ENCODE measurements at regions not wholly inside any gene's neighbourhood (a gene's known extent, or its start where the extent isn't known, plus 50 kb on each side); places are given as distances from the start of the nearest gene placed in this dataset.
A peak's percentile ranks its signal among the peaks of the same experiment; 100 is the strongest.

DNA sequence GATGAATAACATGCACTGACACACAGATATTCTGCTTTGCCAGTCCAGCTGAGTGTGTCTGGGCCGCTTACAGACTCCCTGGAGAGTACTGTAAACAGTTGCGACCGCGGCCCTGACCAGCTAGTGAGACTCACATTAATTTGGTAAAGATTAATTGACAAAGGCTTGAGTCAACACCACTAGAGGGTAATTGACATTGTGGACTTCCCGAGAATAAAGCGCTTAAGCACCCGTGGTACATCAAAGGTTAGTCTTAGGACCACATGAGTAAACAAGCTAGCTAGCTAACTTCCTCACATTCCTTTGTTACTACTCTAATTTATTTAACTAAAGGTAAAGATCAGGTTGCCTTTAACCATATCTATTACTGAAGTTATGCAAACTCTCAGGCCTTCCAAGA is 624.4 kb upstream of the ARGLU1 start:
- Histone ChIP-seq H3K9me3 (ENCODE audit: control insufficient read depth, low read length) (peaks cover 3% of the 10 kb centered on the region), H3K27me3 (ENCODE audit: control insufficient read depth in 1 of 2, insufficient read depth in 1 of 2, low read length in 2 of 2) (no peaks in the 10 kb centered on the region), H4K8ac (ENCODE audit: low read length) (no peak overlapping the region), H3K79me1 (replicated peaks; ENCODE audit: low read length, poor library complexity, severe bottlenecking) (peaks cover 17% of the 10 kb centered on the region), H3K4me2 (ENCODE audit: low read length, poor library complexity, severe bottlenecking) (peak overlapping the region; percentile 61), H3K36me3 (ENCODE audit: control insufficient read depth in 1 of 2, insufficient read depth in 2 of 2, low read depth in 1 of 2, low read length in 2 of 2) (no peaks in the 10 kb centered on the region), H3K4ac (ENCODE audit: low read depth in 1 of 2, low read length in 2 of 2) (no peak overlapping the region), H3K23ac (ENCODE audit: low read length in 2 of 2) (no peak overlapping the region), H3K9ac (ENCODE audit: low read length) (no peak overlapping the region), H2AK5ac (ENCODE audit: low read length, severe bottlenecking) (no peak overlapping the region), H3K4me1 (ENCODE audit: control insufficient read depth, insufficient read depth, low read depth, low read length) (peaks cover 2% of the 10 kb centered on the region), H2AFZ (ENCODE audit: low read depth, low read length) (no peak overlapping the region), H2BK5ac (ENCODE audit: low read depth, low read length, poor library complexity, severe bottlenecking) (peak overlapping the region; percentile 62), H2BK12ac (ENCODE audit: low read length in 2 of 2) (no peak overlapping the region), H3K27ac (ENCODE audit: low read length, poor library complexity, severe bottlenecking) (peak overlapping the region; percentile 79), H2BK15ac (ENCODE audit: low read depth, poor library complexity, severe bottlenecking) (no peak overlapping the region), H3K18ac (ENCODE audit: low read depth in 1 of 2, low read length in 2 of 2) (no peak overlapping the region), H2BK120ac (ENCODE audit: low read depth, low read length) (no peak overlapping the region), H4K91ac (ENCODE audit: low read length) (no peak overlapping the region), H3K14ac (ENCODE audit: low read length in 2 of 2) (no peak overlapping the region), H3K4me3 (ENCODE audit: insufficient read depth in 1 of 2, low read depth in 1 of 2, low read length in 2 of 2) (no peak overlapping the region)
- DNase-seq: peak; percentile 67
- 22% methylated on average over 7 of the region's 7 CpGs for WGBS

- H3K27ac ChIP-seq (ENCODE audit: low read length, poor library complexity, severe bottlenecking): no peak overlapping the region
- H3K27me3 ChIP-seq (ENCODE audit: control insufficient read depth in 1 of 2, insufficient read depth in 1 of 2, low read length in 2 of 2): no peaks in the 10 kb centered on the region
- no peak overlapping the region for H4K91ac ChIP-seq (ENCODE audit: low read length)
- no peak overlapping the region for H2BK12ac ChIP-seq (ENCODE audit: low read length in 2 of 2)
- no peak overlapping the region for H4K8ac ChIP-seq (ENCODE audit: low read length)
- no peak overlapping the region for H3K4me3 ChIP-seq (ENCODE audit: insufficient read depth in 1 of 2, low read depth in 1 of 2, low read length in 2 of 2)
- no peak overlapping the region for H2AK5ac ChIP-seq (ENCODE audit: low read length, severe bottlenecking)
- no peak overlapping the region for H3K4ac ChIP-seq (ENCODE audit: low read depth in 1 of 2, low read length in 2 of 2)
- no peak overlapping the region for H2BK15ac ChIP-seq (ENCODE audit: low read depth, poor library complexity, severe bottlenecking)
- no peak overlapping the region for H2BK120ac ChIP-seq (ENCODE audit: low read depth, low read length)
- no peaks in the 10 kb centered on the region for H3K36me3 ChIP-seq (ENCODE audit: control insufficient read depth in 1 of 2, insufficient read depth in 2 of 2, low read depth in 1 of 2, low read length in 2 of 2)
- H3K14ac ChIP-seq (ENCODE audit: low read length in 2 of 2): no peak overlapping the region
- 90% methylated on average over 1 of the region's 1 CpG for WGBS
- H3K79me1 ChIP-seq (replicated peaks; ENCODE audit: low read length, poor library complexity, severe bottlenecking): peaks cover 12% of the 10 kb centered on the region
- no peak overlapping the region for H3K9ac ChIP-seq (ENCODE audit: low read length)
- peaks cover 3% of the 10 kb centered on the region for H3K9me3 ChIP-seq (ENCODE audit: control insufficient read depth, low read length)
- no peak overlapping the region for H2AFZ ChIP-seq (ENCODE audit: low read depth, low read length)
- no peak overlapping the region for H3K23ac ChIP-seq (ENCODE audit: low read length in 2 of 2)
- H3K18ac ChIP-seq (ENCODE audit: low read depth in 1 of 2, low read length in 2 of 2): no peak overlapping the region
- DNase-seq: no peak
- peaks cover 2% of the 10 kb centered on the region for H3K4me1 ChIP-seq (ENCODE audit: control insufficient read depth, insufficient read depth, low read depth, low read length)
- H2BK5ac ChIP-seq (ENCODE audit: low read depth, low read length, poor library complexity, severe bottlenecking): no peak overlapping the region
- no peak overlapping the region for H3K4me2 ChIP-seq (ENCODE audit: low read length, poor library complexity, severe bottlenecking)
Observed at GRCh38 chr13:107190065-107190464, 622.1 kb upstream of the ARGLU1 start.

DNA sequence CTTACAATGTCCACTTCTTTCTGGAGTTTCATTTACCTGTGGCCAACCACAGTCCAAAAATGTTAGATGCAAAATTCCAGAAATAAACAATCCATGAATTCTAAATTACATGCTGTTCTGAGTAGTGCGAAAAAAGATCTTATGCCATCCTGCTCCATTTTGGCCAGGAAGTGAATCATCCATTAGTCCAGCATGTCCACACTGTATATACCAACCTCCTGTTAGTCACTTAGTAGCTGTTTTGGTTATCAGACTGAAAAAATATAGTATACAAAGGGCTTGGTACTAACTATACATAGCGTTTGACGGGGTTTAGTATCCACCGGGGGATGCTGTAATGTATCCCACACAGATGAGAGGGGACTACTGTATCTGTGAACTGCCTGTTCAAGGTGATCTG is 618.0 kb upstream of the ARGLU1 start:
- Histone ChIP-seq H3K9ac (ENCODE audit: low read length) (no peak overlapping the region), H4K91ac (ENCODE audit: low read length) (no peak overlapping the region), H3K27me3 (ENCODE audit: control insufficient read depth in 1 of 2, insufficient read depth in 1 of 2, low read length in 2 of 2) (no peaks in the 10 kb centered on the region), H3K23ac (ENCODE audit: low read length in 2 of 2) (no peak overlapping the region), H2BK12ac (ENCODE audit: low read length in 2 of 2) (no peak overlapping the region), H3K4me1 (ENCODE audit: control insufficient read depth, insufficient read depth, low read depth, low read length) (peaks cover 2% of the 10 kb centered on the region), H3K14ac (ENCODE audit: low read length in 2 of 2) (no peak overlapping the region), H3K4me2 (ENCODE audit: low read length, poor library complexity, severe bottlenecking) (no peak overlapping the region), H3K4me3 (ENCODE audit: insufficient read depth in 1 of 2, low read depth in 1 of 2, low read length in 2 of 2) (no peak overlapping the region), H3K79me1 (replicated peaks; ENCODE audit: low read length, poor library complexity, severe bottlenecking) (peaks cover 15% of the 10 kb centered on the region), H2BK120ac (ENCODE audit: low read depth, low read length) (no peak overlapping the region), H2AK5ac (ENCODE audit: low read length, severe bottlenecking) (no peak overlapping the region), H4K8ac (ENCODE audit: low read length) (no peak overlapping the region), H2AFZ (ENCODE audit: low read depth, low read length) (no peak overlapping the region), H3K18ac (ENCODE audit: low read depth in 1 of 2, low read length in 2 of 2) (no peak overlapping the region), H2BK15ac (ENCODE audit: low read depth, poor library complexity, severe bottlenecking) (no peak overlapping the region), H3K27ac (ENCODE audit: low read length, poor library complexity, severe bottlenecking) (peak overlapping the region; percentile 61), H3K36me3 (ENCODE audit: control insufficient read depth in 1 of 2, insufficient read depth in 2 of 2, low read depth in 1 of 2, low read length in 2 of 2) (peaks cover 0 to 3% of the 10 kb centered on the region in 2 experiments), H3K4ac (ENCODE audit: low read depth in 1 of 2, low read length in 2 of 2) (no peak overlapping the region), H2BK5ac (ENCODE audit: low read depth, low read length, poor library complexity, severe bottlenecking) (no peak overlapping the region), H3K9me3 (ENCODE audit: control insufficient read depth, low read length) (no peaks in the 10 kb centered on the region)
- WGBS: 3% methylated on average over 4 of the region's 4 CpGs
- DNase-seq: peak; percentile 88

GRCh38 chr13:107170270-107170931 is 602.5 kb upstream of the ARGLU1 start:
- H2BK15ac ChIP-seq (ENCODE audit: low read depth, poor library complexity, severe bottlenecking): no peak overlapping the region
- WGBS: 95% methylated on average over 10 of the region's 12 CpGs

More at GRCh38 chr13:107170270-107170931, 602.5 kb upstream of the ARGLU1 start:
- H3K23ac ChIP-seq (ENCODE audit: low read length in 2 of 2): no peak overlapping the region
- H3K9ac ChIP-seq (ENCODE audit: low read length): no peak overlapping the region
- no peak overlapping the region for H3K4ac ChIP-seq (ENCODE audit: low read depth in 1 of 2, low read length in 2 of 2)
- H3K14ac ChIP-seq (ENCODE audit: low read length in 2 of 2): no peak overlapping the region
- no peak overlapping the region for H3K4me2 ChIP-seq (ENCODE audit: low read length, poor library complexity, severe bottlenecking)
- no peaks in the 10 kb centered on the region for H3K9me3 ChIP-seq (ENCODE audit: control insufficient read depth, low read length)
- H3K27me3 ChIP-seq (ENCODE audit: control insufficient read depth in 1 of 2, insufficient read depth in 1 of 2, low read length in 2 of 2): no peaks in the 10 kb centered on the region
- no peak overlapping the region for H3K27ac ChIP-seq (ENCODE audit: low read length, poor library complexity, severe bottlenecking)
- H4K8ac ChIP-seq (ENCODE audit: low read length): no peak overlapping the region
- no peak overlapping the region for H4K91ac ChIP-seq (ENCODE audit: low read length)
- H2BK12ac ChIP-seq (ENCODE audit: low read length in 2 of 2): no peak overlapping the region
- H3K79me1 ChIP-seq (replicated peaks; ENCODE audit: low read length, poor library complexity, severe bottlenecking): peaks cover 3% of the 10 kb centered on the region
- peaks cover 0 to 3% of the 10 kb centered on the region in 2 experiments for H3K36me3 ChIP-seq (ENCODE audit: control insufficient read depth in 1 of 2, insufficient read depth in 2 of 2, low read depth in 1 of 2, low read length in 2 of 2)
- no peak overlapping the region for H2BK5ac ChIP-seq (ENCODE audit: low read depth, low read length, poor library complexity, severe bottlenecking)
- H2BK120ac ChIP-seq (ENCODE audit: low read depth, low read length): no peak overlapping the region
- no peak for DNase-seq
- no peak overlapping the region for H3K4me3 ChIP-seq (ENCODE audit: insufficient read depth in 1 of 2, low read depth in 1 of 2, low read length in 2 of 2)
- no peaks in the 10 kb centered on the region for H3K4me1 ChIP-seq (ENCODE audit: control insufficient read depth, insufficient read depth, low read depth, low read length)
- H2AK5ac ChIP-seq (ENCODE audit: low read length, severe bottlenecking): no peak overlapping the region
- no peak overlapping the region for H2AFZ ChIP-seq (ENCODE audit: low read depth, low read length)
- H3K18ac ChIP-seq (ENCODE audit: low read depth in 1 of 2, low read length in 2 of 2): no peak overlapping the region

Measured in mesenchymal stem cell (in vitro differentiated cells and primary cell).